SK-N-SH (cell line): ENCODE measurements at regions not wholly inside any gene's neighbourhood (a gene's known extent, or its start where the extent isn't known, plus 50 kb on each side); places are given as distances from the start of the nearest gene placed in this dataset.

Source experiments
- MXI1 ChIP-seq: IDR thresholded peaks from 2 replicates; pipeline ENCODE4 v1.6.1; 2012; ENCODE audit warnings: mild to moderate bottlenecking, low read depth, low read length, improper control_type of control experiment
- RFX5 ChIP-seq: IDR thresholded peaks from 2 replicates; pipeline ENCODE4 v1.6.1; 2012; ENCODE audit warnings: mild to moderate bottlenecking, improper control_type of control experiment, low read length
- TF ChIP-seq, protein P1 (sequence below): fragments of 200-600 bp; sonication (generic); IDR thresholded peaks from 2 replicates; pipeline ENCODE4 v1.6.1; 2017; ENCODE audit warnings: antibody characterized with exemption, mild to moderate bottlenecking, moderate library complexity

DNA sequence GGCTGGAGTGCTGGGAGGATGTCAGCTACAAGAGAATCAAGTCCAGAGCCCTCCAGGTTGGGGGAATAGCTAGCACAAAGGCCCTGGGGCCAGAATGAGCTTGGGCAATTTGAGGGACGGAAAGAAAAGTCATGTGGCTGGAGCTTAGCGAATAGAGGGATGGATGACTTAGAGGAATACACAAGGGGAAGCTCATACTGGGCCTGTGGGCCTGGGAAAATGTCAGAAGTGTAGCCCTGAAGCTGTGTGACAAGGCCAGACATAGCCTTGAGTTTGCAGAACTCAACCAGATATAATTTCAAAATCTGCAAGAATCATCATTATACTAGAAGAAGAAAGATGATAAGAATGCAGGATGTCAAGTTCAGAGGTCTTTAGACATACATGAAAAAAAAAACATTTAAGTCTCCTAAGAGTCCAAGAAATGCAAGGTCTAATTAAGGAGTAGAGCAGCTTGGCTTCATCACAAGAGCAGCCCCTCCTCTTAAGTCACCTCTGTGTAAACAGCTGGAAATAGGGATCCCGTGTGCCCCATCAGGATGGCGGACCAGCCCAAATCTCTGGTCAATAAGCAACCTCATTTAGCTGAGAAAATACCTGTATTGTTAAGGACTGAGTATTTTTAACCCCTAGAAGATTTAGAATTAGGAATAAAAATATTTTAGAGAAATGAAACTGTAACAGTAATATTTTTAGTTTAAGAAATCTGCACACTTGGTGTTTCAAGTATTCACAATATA, 66.6 kb downstream of the ABCC12 start:
- TF ChIP-seq, protein P1, sequence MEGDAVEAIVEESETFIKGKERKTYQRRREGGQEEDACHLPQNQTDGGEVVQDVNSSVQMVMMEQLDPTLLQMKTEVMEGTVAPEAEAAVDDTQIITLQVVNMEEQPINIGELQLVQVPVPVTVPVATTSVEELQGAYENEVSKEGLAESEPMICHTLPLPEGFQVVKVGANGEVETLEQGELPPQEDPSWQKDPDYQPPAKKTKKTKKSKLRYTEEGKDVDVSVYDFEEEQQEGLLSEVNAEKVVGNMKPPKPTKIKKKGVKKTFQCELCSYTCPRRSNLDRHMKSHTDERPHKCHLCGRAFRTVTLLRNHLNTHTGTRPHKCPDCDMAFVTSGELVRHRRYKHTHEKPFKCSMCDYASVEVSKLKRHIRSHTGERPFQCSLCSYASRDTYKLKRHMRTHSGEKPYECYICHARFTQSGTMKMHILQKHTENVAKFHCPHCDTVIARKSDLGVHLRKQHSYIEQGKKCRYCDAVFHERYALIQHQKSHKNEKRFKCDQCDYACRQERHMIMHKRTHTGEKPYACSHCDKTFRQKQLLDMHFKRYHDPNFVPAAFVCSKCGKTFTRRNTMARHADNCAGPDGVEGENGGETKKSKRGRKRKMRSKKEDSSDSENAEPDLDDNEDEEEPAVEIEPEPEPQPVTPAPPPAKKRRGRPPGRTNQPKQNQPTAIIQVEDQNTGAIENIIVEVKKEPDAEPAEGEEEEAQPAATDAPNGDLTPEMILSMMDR, result no peak
- TF ChIP-seq MXI1 (no peak), RFX5 (no peak)
